ENCODE measurements at regions not wholly inside any gene's neighbourhood (a gene's known extent, or its start where the extent isn't known, plus 50 kb on each side); places are given as distances from the start of the nearest gene placed in this dataset.

DNA sequence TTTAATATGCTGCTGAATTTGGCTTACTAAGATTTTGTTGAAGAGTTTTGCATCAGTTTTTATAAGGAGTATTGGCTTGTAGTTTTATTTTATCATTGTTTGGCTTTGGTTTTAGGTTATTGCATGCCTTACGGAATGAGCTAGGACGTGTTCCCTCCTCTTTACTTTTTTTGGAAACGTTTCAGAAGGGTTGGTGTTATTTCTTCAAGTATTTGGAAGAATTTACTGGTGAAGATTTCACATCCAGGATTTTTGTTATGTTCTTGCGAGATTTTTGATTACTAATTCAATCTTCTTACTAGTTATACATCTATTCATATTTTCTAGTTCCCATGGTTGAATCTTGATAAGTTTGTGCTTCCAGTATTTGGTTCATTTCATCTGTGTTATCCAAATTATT is 823.2 kb downstream of the SLC6A15 start:
- DNase-seq: no peak
- Histone ChIP-seq H3K9me3 (ENCODE audit: severe bottlenecking) (peaks cover 2% of the 10 kb centered on the region), H3K36me3 (no peaks in the 10 kb centered on the region), H3K27ac (no peak overlapping the region), H3K27me3 (ENCODE audit: insufficient read depth, low read depth, severe bottlenecking) (no peaks in the 10 kb centered on the region), H3K4me3 (ENCODE audit: low read depth, low read length) (no peak overlapping the region)
- TF ChIP-seq, protein P1, sequence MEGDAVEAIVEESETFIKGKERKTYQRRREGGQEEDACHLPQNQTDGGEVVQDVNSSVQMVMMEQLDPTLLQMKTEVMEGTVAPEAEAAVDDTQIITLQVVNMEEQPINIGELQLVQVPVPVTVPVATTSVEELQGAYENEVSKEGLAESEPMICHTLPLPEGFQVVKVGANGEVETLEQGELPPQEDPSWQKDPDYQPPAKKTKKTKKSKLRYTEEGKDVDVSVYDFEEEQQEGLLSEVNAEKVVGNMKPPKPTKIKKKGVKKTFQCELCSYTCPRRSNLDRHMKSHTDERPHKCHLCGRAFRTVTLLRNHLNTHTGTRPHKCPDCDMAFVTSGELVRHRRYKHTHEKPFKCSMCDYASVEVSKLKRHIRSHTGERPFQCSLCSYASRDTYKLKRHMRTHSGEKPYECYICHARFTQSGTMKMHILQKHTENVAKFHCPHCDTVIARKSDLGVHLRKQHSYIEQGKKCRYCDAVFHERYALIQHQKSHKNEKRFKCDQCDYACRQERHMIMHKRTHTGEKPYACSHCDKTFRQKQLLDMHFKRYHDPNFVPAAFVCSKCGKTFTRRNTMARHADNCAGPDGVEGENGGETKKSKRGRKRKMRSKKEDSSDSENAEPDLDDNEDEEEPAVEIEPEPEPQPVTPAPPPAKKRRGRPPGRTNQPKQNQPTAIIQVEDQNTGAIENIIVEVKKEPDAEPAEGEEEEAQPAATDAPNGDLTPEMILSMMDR (IDR thresholded peaks at IDR 0.05; ENCODE audit: low read depth, low read length): no peak

DNA sequence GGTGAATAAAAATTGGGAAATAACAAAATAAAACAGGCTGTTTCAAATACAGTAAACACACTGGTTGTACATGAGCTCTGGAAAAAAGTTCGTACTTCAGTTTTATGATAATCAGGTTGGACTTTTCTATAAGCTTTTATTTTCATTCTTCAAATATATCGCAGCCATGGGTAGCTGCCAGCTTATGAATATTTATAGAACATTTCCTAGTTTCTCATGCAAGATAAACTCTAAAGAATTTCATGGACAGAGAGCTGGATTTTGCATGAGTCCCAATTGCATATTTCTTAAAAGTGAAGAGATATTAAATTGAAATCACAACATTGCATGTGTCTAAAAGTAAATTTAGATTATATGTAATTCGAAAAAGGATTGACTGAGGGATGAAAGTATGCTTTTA is 827.6 kb downstream of the SLC6A15 start:
- Histone ChIP-seq H3K4me3 (ENCODE audit: low read depth, low read length) (no peak overlapping the region), H3K9me3 (ENCODE audit: severe bottlenecking) (no peaks in the 10 kb centered on the region), H3K36me3 (no peaks in the 10 kb centered on the region), H3K27ac (no peak overlapping the region), H3K27me3 (ENCODE audit: insufficient read depth, low read depth, severe bottlenecking) (no peaks in the 10 kb centered on the region)
- DNase-seq: no peak
- TF ChIP-seq, protein P1 (IDR thresholded peaks at IDR 0.05; ENCODE audit: low read depth, low read length): no peak

DNA sequence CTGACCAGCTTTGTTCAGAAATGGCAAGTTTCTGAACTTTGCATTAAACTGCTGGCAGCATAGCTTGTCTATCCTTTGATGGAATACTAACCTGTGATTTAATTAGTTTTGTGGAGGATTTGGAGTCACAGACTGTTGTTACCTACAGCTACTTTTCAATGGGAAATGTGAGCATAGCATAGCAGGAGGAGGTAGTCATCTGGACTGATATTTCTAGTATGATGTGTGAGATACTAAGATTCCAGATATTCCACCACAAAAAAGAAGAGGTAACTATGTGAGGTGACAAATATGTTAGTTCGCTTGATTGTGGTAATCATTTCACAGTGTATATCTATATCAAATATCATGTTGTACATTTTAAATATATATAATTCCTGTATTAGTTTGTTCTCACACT is 833.0 kb downstream of the SLC6A15 start:
- H3K9me3 ChIP-seq (ENCODE audit: severe bottlenecking): no peaks in the 10 kb centered on the region
- no peak overlapping the region for H3K4me3 ChIP-seq (ENCODE audit: low read depth, low read length)
- H3K27ac ChIP-seq: no peak overlapping the region
- H3K36me3 ChIP-seq: no peaks in the 10 kb centered on the region
- no peak for DNase-seq
- TF ChIP-seq, protein P1 (IDR thresholded peaks at IDR 0.05; ENCODE audit: low read depth, low read length): no peak
- no peaks in the 10 kb centered on the region for H3K27me3 ChIP-seq (ENCODE audit: insufficient read depth, low read depth, severe bottlenecking)

DNA sequence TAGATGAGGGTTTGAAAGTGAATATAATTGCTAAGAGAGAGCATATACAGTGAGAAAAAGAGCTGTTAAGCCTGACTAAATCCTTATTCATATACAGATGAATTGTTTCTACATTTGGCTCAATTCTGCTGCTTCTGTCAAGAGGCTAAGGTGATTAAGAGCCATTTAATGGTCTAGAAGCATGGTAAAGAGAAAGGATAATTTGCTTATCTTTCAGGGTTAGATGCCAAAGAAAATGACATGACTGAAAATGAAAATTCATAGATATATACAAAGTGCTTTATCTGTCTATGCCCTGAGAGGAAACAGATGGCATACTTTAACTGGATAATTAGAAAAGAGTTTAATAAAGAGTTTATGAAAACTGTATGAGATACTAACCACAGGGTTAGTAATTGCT is 834.9 kb downstream of the SLC6A15 start:
- Histone ChIP-seq H3K9me3 (ENCODE audit: severe bottlenecking) (no peaks in the 10 kb centered on the region), H3K27ac (no peak overlapping the region), H3K36me3 (no peaks in the 10 kb centered on the region), H3K27me3 (ENCODE audit: insufficient read depth, low read depth, severe bottlenecking) (no peaks in the 10 kb centered on the region), H3K4me3 (ENCODE audit: low read depth, low read length) (no peak overlapping the region)
- TF ChIP-seq, protein P1 (IDR thresholded peaks at IDR 0.05; ENCODE audit: low read depth, low read length): no peak
- DNase-seq: no peak

DNA sequence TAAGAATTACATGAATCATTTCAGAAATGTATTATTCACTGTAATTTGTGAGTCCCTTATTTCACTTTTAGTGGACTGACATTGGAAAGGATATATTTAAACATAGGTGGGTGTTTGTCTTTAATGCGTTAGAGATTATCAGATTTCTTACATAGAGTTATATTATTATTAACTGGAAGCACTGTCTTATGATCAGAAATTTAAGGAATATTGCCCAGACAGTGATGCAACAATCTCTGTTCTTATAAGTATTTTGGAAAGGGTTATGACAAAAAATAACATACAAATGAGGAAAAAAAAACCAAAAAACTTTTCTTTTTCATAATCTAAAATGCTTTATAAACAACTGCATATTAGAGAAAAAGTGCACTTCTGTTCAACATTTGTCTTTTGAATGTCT is 836.6 kb downstream of the SLC6A15 start:
- Histone ChIP-seq H3K27me3 (ENCODE audit: insufficient read depth, low read depth, severe bottlenecking) (no peaks in the 10 kb centered on the region), H3K27ac (no peak overlapping the region), H3K36me3 (no peaks in the 10 kb centered on the region), H3K9me3 (ENCODE audit: severe bottlenecking) (no peaks in the 10 kb centered on the region), H3K4me3 (ENCODE audit: low read depth, low read length) (no peak overlapping the region)
- DNase-seq: no peak
- TF ChIP-seq, protein P1 (IDR thresholded peaks at IDR 0.05; ENCODE audit: low read depth, low read length): no peak

DNA sequence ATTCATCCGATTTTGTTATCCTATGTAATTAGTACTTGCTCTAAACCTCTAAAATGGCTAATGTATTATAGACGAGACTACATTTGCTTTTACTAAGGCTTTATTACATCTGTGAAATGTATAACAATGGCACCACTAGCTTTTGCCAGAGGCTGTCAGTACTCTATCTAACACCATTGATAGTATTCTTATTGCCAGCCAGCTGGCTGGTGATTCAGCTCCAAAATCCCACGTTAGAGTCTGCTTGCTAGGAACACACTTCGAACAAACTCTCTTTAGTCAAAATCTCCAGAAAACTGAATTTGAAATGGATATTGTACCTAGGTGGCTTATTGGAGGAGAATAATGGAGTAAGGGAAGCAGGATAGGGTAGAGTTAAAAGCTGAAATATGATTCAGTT is 839.2 kb downstream of the SLC6A15 start:
- TF ChIP-seq, protein P1 (IDR thresholded peaks at IDR 0.05; ENCODE audit: low read depth, low read length): no peak
- Histone ChIP-seq H3K27me3 (ENCODE audit: insufficient read depth, low read depth, severe bottlenecking) (no peaks in the 10 kb centered on the region), H3K4me3 (ENCODE audit: low read depth, low read length) (no peak overlapping the region), H3K9me3 (ENCODE audit: severe bottlenecking) (no peaks in the 10 kb centered on the region), H3K36me3 (no peaks in the 10 kb centered on the region), H3K27ac (no peak overlapping the region)
- DNase-seq: no peak

Data from WERI-Rb-1 (cell line).